ENCODE measurements at regions not wholly inside any gene's neighbourhood (a gene's known extent, or its start where the extent isn't known, plus 50 kb on each side); places are given as distances from the start of the nearest gene placed in this dataset.

GRCh38 chr17:14815079-14815478 lies 450.0 kb downstream of the PMP22 start:
- Mint-ChIP-seq H3K4me1 (peaks cover 10% of the 10 kb centered on the region), H3K9me3 (peaks cover 15% of the 10 kb centered on the region), H3K27ac (no peak overlapping the region), H3K36me3 (ENCODE audit: low read depth) (no peaks in the 10 kb centered on the region), H3K27me3 (ENCODE audit: insufficient read depth) (peaks cover 4% of the 10 kb centered on the region), H3K4me3 (no peak overlapping the region)
- Histone ChIP-seq H3K4me3 (ENCODE audit: low read length) (no peak overlapping the region), H3K9me3 (ENCODE audit: control insufficient read depth, low read length) (peaks cover 13% of the 10 kb centered on the region), H3K36me3 (ENCODE audit: control insufficient read depth, insufficient read depth, low read length) (no peaks in the 10 kb centered on the region), H3K27me3 (ENCODE audit: control insufficient read depth, insufficient read depth, low read length, poor library complexity, severe bottlenecking) (no peaks in the 10 kb centered on the region), H3K4me1 (ENCODE audit: control insufficient read depth, insufficient read depth, low read length) (no peaks in the 10 kb centered on the region), H3K9ac (ENCODE audit: extremely low read depth, low read length, poor library complexity, severe bottlenecking) (no peak overlapping the region), H3K27ac (ENCODE audit: low read depth, low read length) (no peak overlapping the region)
- WGBS, 2 experiments (ENCODE audit: insufficient coverage in 1 of 2, insufficient read length in 1 of 2), result 94 to 100% methylated on average over 1 to 5 of the region's 6 CpGs
- TF ChIP-seq CTCF (conservative IDR thresholded peaks at IDR 0.05), result no peak
- DNase-seq, result no peak

- H3K9ac ChIP-seq (ENCODE audit: extremely low read depth, low read length, poor library complexity, severe bottlenecking), result no peak overlapping the region
- H3K27me3 ChIP-seq (ENCODE audit: control insufficient read depth, insufficient read depth, low read length, poor library complexity, severe bottlenecking), result no peaks in the 10 kb centered on the region
- H3K9me3 Mint-ChIP-seq, result peaks cover 9% of the 10 kb centered on the region
- H3K4me1 ChIP-seq (ENCODE audit: control insufficient read depth, insufficient read depth, low read length), result no peaks in the 10 kb centered on the region
- H3K4me3 Mint-ChIP-seq, result no peak overlapping the region
- no peak overlapping the region for H3K27ac Mint-ChIP-seq
- DNase-seq, result peak; percentile 92
- TF ChIP-seq CTCF (conservative IDR thresholded peaks at IDR 0.05), result peak; percentile 79
- H3K27ac ChIP-seq (ENCODE audit: low read depth, low read length), result no peak overlapping the region
- H3K27me3 Mint-ChIP-seq (ENCODE audit: insufficient read depth), result peaks cover 4% of the 10 kb centered on the region
- no peaks in the 10 kb centered on the region for H3K36me3 ChIP-seq (ENCODE audit: control insufficient read depth, insufficient read depth, low read length)
- H3K9me3 ChIP-seq (ENCODE audit: control insufficient read depth, low read length), result peaks cover 10% of the 10 kb centered on the region
- H3K36me3 Mint-ChIP-seq (ENCODE audit: low read depth), result no peaks in the 10 kb centered on the region
- no peak overlapping the region for H3K4me3 ChIP-seq (ENCODE audit: low read length)
- H3K4me1 Mint-ChIP-seq, result peaks cover 5% of the 10 kb centered on the region
- WGBS, 2 experiments (ENCODE audit: insufficient coverage in 1 of 2, insufficient read length in 1 of 2), result 43 to 55% methylated on average over 7 to 16 of the region's 18 CpGs
These were observed 451.3 kb downstream of the PMP22 start for GRCh38 chr17:14813649-14814370.

- no peak for TF ChIP-seq CTCF (conservative IDR thresholded peaks at IDR 0.05)
These were observed 456.7 kb downstream of the PMP22 start for GRCh38 chr17:14808425-14808824.

More at GRCh38 chr17:14808425-14808824, 456.7 kb downstream of the PMP22 start:
- H3K27ac Mint-ChIP-seq, result no peak overlapping the region
- Histone ChIP-seq H3K9me3 (ENCODE audit: control insufficient read depth, low read length) (peaks cover 6% of the 10 kb centered on the region), H3K27me3 (ENCODE audit: control insufficient read depth, insufficient read depth, low read length, poor library complexity, severe bottlenecking) (no peaks in the 10 kb centered on the region), H3K4me1 (ENCODE audit: control insufficient read depth, insufficient read depth, low read length) (no peaks in the 10 kb centered on the region), H3K36me3 (ENCODE audit: control insufficient read depth, insufficient read depth, low read length) (no peaks in the 10 kb centered on the region), H3K4me3 (ENCODE audit: low read length) (no peak overlapping the region), H3K27ac (ENCODE audit: low read depth, low read length) (no peak overlapping the region), H3K9ac (ENCODE audit: extremely low read depth, low read length, poor library complexity, severe bottlenecking) (no peak overlapping the region)
- H3K36me3 Mint-ChIP-seq (ENCODE audit: low read depth), result no peaks in the 10 kb centered on the region
- H3K4me1 Mint-ChIP-seq, result no peaks in the 10 kb centered on the region
- H3K4me3 Mint-ChIP-seq, result no peak overlapping the region
- peaks cover 2% of the 10 kb centered on the region for H3K27me3 Mint-ChIP-seq (ENCODE audit: insufficient read depth)
- peaks cover 9% of the 10 kb centered on the region for H3K9me3 Mint-ChIP-seq
- DNase-seq, result no peak
